ENCODE measurements at regions not wholly inside any gene's neighbourhood (a gene's known extent, or its start where the extent isn't known, plus 50 kb on each side); places are given as distances from the start of the nearest gene placed in this dataset.

GRCh38 chr5:124865603-124866354 is 119.3 kb upstream of the ZNF608 start:
- Histone ChIP-seq H3K4me3 (no peak overlapping the region), H3K9me3 (replicated peaks; ENCODE audit: control insufficient read depth, insufficient read depth, low read length) (no peaks in the 10 kb centered on the region; the same call in 2 of the 3 replicates), H3K9ac (ENCODE audit: control insufficient read depth, insufficient read depth, low read length) (no peak overlapping the region), H3K79me2 (ENCODE audit: control insufficient read depth, insufficient read depth, low read length) (no peaks in the 10 kb centered on the region), H3K4me1 (ENCODE audit: control insufficient read depth, insufficient read depth, low read length) (no peaks in the 10 kb centered on the region), H3K4me2 (ENCODE audit: control insufficient read depth, insufficient read depth) (no peak overlapping the region), H2AFZ (ENCODE audit: control insufficient read depth, low read depth, low read length) (no peak overlapping the region), H3K27ac (ENCODE audit: control insufficient read depth, insufficient read depth) (no peak overlapping the region), H3K27me3 (replicated peaks in 1 of 2; ENCODE audit: control insufficient read depth in 2 of 2, insufficient read depth in 2 of 2, low read length in 1 of 2) (no peaks in the 10 kb centered on the region), H3K36me3 (ENCODE audit: control insufficient read depth in 2 of 2, insufficient read depth in 2 of 2, low read length in 1 of 2) (no peaks in the 10 kb centered on the region), H4K20me1 (ENCODE audit: control insufficient read depth, insufficient read depth) (no peaks in the 10 kb centered on the region)
- ATAC-seq (no peak), DNase-seq (ENCODE audit: low read depth, low spot score) (no peak), FAIRE-seq (no peak)
- intact Hi-C loops (cut with micrococcal nuclease; ENCODE audit: unreplicated experiment) (no loop called here), in situ Hi-C loops (cut with MboI) (no loop called here)
- WGBS (ENCODE audit: insufficient coverage, insufficient replicate concordance, low lambda C conversion rate, missing lambda C conversion rate) = 87% methylated on average over 4 of the region's 4 CpGs
- ChIA-PET SMC1A (ENCODE audit: uncharacterized antibody, unreplicated experiment) (interaction anchor here (0.8 to 1.4 kb wide), 5 partner anchors 10 to 164 kb away, joined by 3 to 5 read pairs (median 3); no protein-coding TSS in a partner anchor), POLR2A (no interaction called here), CTCF (interaction anchor here (0.6 to 1.5 kb wide), 4 partner anchors 36 to 118 kb away, joined by 3 to 4 read pairs (median 3); no protein-coding TSS in a partner anchor), RAD21 (ENCODE audit: unreplicated experiment) (interaction anchor here (0.9 kb wide), 1 partner anchor 119 kb away, joined by 3 read pairs; no protein-coding TSS in a partner anchor)
- TF ChIP-seq, protein P1, sequence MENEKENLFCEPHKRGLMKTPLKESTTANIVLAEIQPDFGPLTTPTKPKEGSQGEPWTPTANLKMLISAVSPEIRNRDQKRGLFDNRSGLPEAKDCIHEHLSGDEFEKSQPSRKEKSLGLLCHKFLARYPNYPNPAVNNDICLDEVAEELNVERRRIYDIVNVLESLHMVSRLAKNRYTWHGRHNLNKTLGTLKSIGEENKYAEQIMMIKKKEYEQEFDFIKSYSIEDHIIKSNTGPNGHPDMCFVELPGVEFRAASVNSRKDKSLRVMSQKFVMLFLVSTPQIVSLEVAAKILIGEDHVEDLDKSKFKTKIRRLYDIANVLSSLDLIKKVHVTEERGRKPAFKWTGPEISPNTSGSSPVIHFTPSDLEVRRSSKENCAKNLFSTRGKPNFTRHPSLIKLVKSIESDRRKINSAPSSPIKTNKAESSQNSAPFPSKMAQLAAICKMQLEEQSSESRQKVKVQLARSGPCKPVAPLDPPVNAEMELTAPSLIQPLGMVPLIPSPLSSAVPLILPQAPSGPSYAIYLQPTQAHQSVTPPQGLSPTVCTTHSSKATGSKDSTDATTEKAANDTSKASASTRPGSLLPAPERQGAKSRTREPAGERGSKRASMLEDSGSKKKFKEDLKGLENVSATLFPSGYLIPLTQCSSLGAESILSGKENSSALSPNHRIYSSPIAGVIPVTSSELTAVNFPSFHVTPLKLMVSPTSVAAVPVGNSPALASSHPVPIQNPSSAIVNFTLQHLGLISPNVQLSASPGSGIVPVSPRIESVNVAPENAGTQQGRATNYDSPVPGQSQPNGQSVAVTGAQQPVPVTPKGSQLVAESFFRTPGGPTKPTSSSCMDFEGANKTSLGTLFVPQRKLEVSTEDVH (IDR thresholded peaks at IDR 0.05; ENCODE audit: low read depth, partially characterized antibody) = no peak
- no peak for TF ChIP-seq ZNF24 (IDR thresholded peaks at IDR 0.05)
- no peak for TF ChIP-seq NKRF (conservative IDR thresholded peaks at IDR 0.05)
- no TSS peak for BruUV-seq (replicated peaks)

All from GM12878 (cell line).